B cell (primary cell): ENCODE measurements at regions not wholly inside any gene's neighbourhood (a gene's known extent, or its start where the extent isn't known, plus 50 kb on each side); places are given as distances from the start of the nearest gene placed in this dataset.

Source experiments
- EZH2 ChIP-seq: IDR thresholded peaks from 2 replicates; pipeline ENCODE4 v1.6.1; 2012; ENCODE audit warnings: borderline replicate concordance, low read depth, mild to moderate bottlenecking, moderate library complexity, low read length; ENCODE audit not compliant: insufficient read depth, poor library complexity, severe bottlenecking
- TF ChIP-seq, protein P1 (sequence below): fragments of 200-600 bp; IDR thresholded peaks from one replicate; pipeline ENCODE4 v1.8.0; 2022; ENCODE audit warnings: antibody characterized with exemption, mild to moderate bottlenecking

DNA sequence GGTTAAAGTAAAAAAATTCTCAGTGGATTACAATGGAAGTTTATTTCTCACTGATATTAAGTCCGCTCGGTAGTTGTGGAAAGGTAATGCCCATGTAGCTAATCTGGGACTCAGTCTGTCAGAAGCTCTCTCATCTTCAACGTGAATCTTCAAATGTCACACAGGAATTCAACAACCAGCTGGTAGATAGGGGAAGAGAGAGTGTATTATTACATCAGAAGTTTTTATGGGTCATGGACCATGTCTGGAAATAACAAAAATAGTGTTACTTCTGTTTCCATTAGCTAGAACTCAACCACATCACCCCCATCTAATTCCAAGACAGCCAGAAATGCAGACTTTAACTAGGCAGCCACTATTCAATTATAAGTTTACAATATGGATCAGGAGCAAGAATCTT lies 506.1 kb upstream of the HTR2C start:
- TF ChIP-seq, protein P1, sequence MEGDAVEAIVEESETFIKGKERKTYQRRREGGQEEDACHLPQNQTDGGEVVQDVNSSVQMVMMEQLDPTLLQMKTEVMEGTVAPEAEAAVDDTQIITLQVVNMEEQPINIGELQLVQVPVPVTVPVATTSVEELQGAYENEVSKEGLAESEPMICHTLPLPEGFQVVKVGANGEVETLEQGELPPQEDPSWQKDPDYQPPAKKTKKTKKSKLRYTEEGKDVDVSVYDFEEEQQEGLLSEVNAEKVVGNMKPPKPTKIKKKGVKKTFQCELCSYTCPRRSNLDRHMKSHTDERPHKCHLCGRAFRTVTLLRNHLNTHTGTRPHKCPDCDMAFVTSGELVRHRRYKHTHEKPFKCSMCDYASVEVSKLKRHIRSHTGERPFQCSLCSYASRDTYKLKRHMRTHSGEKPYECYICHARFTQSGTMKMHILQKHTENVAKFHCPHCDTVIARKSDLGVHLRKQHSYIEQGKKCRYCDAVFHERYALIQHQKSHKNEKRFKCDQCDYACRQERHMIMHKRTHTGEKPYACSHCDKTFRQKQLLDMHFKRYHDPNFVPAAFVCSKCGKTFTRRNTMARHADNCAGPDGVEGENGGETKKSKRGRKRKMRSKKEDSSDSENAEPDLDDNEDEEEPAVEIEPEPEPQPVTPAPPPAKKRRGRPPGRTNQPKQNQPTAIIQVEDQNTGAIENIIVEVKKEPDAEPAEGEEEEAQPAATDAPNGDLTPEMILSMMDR: no peak
- TF ChIP-seq EZH2: no peak
